ENCODE measurements at regions not wholly inside any gene's neighbourhood (a gene's known extent, or its start where the extent isn't known, plus 50 kb on each side); places are given as distances from the start of the nearest gene placed in this dataset.

- Histone ChIP-seq H3K9ac (no peak overlapping the region), H3F3A (ENCODE audit: low read depth) (no peaks in the 10 kb centered on the region), H3K79me2 (ENCODE audit: low read depth) (no peaks in the 10 kb centered on the region), H3K27me3 (no peaks in the 10 kb centered on the region), H3K27ac (no peak overlapping the region), H3K4me3 (no peak overlapping the region), H3K4me1 (peaks cover 33% of the 10 kb centered on the region), H3K4me2 (no peak overlapping the region), H3K36me3 (no peaks in the 10 kb centered on the region), H2AFZ (replicated peaks) (no peak overlapping the region), H3K9me3 (ENCODE audit: low read depth) (no peaks in the 10 kb centered on the region), H4K20me1 (ENCODE audit: low read depth) (no peaks in the 10 kb centered on the region)
- Mint-ChIP-seq H3K9me3 (peaks cover 5% of the 10 kb centered on the region), H3K36me3 (peaks cover under 1% of the 10 kb centered on the region), H3K4me3 (no peak overlapping the region), H3K27ac (no peak overlapping the region), H3K4me1 (peaks cover 36% of the 10 kb centered on the region), H3K27me3 (ENCODE audit: insufficient read depth, low read depth) (peaks cover 13% of the 10 kb centered on the region)
- TF ChIP-seq EZH2 (IDR thresholded peaks at IDR 0.05) (no peak), CTCF (IDR thresholded peaks at IDR 0.05) (no peak), EZH2phosphoT487 (IDR thresholded peaks at IDR 0.05) (no peak)
- no peak for DNase-seq (ENCODE audit: low spot score)
These were observed 555.9 kb upstream of the HS6ST1 start for GRCh38 chr2:128874608-128875007.

DNA sequence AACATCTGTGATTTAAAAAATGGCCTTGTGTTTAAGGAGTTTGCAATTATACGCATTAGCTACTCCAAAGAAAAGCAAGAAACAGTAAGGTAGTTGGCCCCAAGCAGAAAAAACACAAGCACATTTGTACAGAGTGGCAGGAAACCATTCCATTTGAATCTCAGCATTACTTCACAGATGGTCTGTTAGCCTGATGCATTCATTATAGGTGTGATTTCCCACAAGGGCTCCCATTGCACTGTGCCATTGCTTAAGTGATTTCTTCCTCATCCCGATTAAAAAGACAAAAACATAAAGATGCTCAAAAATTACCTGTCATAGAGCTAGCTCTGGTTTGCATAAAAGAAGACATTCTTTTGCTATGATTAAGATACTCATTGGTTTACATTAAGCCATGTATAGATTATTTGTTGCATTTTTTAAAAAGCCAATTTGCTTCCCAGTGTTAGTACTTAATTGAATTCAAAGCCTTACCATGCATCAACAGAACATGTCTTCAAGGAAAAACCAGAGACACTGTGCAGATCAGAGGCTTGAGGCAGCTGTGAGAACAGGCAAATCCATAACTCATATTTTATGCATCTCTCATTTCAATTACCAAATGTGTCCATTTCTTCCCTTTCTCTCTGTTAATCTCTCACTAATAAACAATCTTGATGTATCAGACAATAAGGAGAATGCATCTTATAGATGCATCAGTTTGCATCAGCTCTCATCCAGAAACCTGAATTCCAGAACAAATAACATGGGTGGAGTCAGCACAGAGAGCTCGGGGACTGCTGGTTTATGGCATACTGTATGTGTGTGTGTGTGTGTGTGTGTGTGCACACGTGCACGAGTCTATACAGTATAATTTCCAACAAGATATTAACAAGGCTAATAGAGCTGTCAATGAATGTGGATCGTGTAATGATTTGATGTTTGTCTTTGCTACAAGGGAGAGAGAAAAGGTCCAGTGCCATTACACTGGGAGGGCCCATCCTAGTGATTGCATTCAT, 558.6 kb upstream of the HS6ST1 start:
- H3F3A ChIP-seq (ENCODE audit: low read depth) = no peaks in the 10 kb centered on the region
- peaks cover 41% of the 10 kb centered on the region for H3K4me1 Mint-ChIP-seq
- H3K27me3 Mint-ChIP-seq (ENCODE audit: insufficient read depth, low read depth) = peaks cover 15% of the 10 kb centered on the region
- no peaks in the 10 kb centered on the region for H4K20me1 ChIP-seq (ENCODE audit: low read depth)
- H3K9me3 Mint-ChIP-seq = peaks cover 17% of the 10 kb centered on the region
- H3K27me3 ChIP-seq = no peaks in the 10 kb centered on the region
- H3K9ac ChIP-seq = no peak overlapping the region
- H3K36me3 ChIP-seq = no peaks in the 10 kb centered on the region
- TF ChIP-seq EZH2phosphoT487 (IDR thresholded peaks at IDR 0.05) = no peak
- no peak for TF ChIP-seq CTCF (IDR thresholded peaks at IDR 0.05)
- no peak for TF ChIP-seq EZH2 (IDR thresholded peaks at IDR 0.05)
- no peaks in the 10 kb centered on the region for H3K9me3 ChIP-seq (ENCODE audit: low read depth)
- H3K4me3 ChIP-seq = no peak overlapping the region
- H3K36me3 Mint-ChIP-seq = peaks cover 2% of the 10 kb centered on the region
- H2AFZ ChIP-seq (replicated peaks) = no peak overlapping the region
- no peak overlapping the region for H3K27ac Mint-ChIP-seq
- no peaks in the 10 kb centered on the region for H3K79me2 ChIP-seq (ENCODE audit: low read depth)
- H3K27ac ChIP-seq = no peak overlapping the region
- peak overlapping the region; percentile 17 for H3K4me2 ChIP-seq
- peaks cover 35% of the 10 kb centered on the region for H3K4me1 ChIP-seq
- DNase-seq (ENCODE audit: low spot score) = no peak
- no peak overlapping the region for H3K4me3 Mint-ChIP-seq

DNA sequence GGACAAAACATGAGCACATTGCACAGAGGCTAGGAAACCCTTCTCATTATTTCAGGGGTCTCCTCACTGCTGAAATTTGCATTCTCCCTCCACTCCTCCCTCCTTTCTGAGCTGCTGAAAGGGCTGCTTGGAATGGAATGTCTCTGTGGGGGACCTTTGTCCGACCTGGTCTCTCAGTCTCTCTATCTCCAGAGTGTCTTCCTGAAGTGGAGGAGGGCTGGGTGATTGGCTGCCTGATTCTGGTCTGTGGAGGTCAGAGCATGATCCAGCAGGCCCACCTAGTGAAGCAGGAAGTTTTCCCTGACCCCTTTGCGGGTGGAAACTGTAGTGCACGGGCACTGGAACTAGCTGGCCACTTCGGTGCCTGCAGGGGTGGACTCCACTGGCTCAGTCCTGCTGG, 560.5 kb upstream of the HS6ST1 start:
- Histone ChIP-seq H3K9ac (no peak overlapping the region), H3F3A (ENCODE audit: low read depth) (no peaks in the 10 kb centered on the region), H3K9me3 (ENCODE audit: low read depth) (no peaks in the 10 kb centered on the region), H3K4me2 (peak overlapping the region; percentile 55), H3K4me3 (no peak overlapping the region), H3K4me1 (peaks cover 35% of the 10 kb centered on the region), H3K27me3 (no peaks in the 10 kb centered on the region), H3K27ac (peak overlapping the region; percentile 74), H3K79me2 (ENCODE audit: low read depth) (no peaks in the 10 kb centered on the region), H2AFZ (replicated peaks) (peak overlapping the region; percentile 63), H4K20me1 (ENCODE audit: low read depth) (no peaks in the 10 kb centered on the region), H3K36me3 (no peaks in the 10 kb centered on the region)
- Mint-ChIP-seq H3K4me1 (peaks cover 41% of the 10 kb centered on the region), H3K4me3 (no peak overlapping the region), H3K9me3 (peaks cover 19% of the 10 kb centered on the region), H3K27ac (peak overlapping the region; percentile 87), H3K27me3 (ENCODE audit: insufficient read depth, low read depth) (peaks cover 11% of the 10 kb centered on the region), H3K36me3 (peaks cover 2% of the 10 kb centered on the region)
- peak; percentile 71 for DNase-seq (ENCODE audit: low spot score)
- TF ChIP-seq EZH2phosphoT487 (IDR thresholded peaks at IDR 0.05) (no peak), CTCF (IDR thresholded peaks at IDR 0.05) (no peak), EZH2 (IDR thresholded peaks at IDR 0.05) (no peak)

Measured in neural progenitor cell (in vitro differentiated cells).